Activated naive CD4-positive, alpha-beta T cell treated with anti-CD3 and anti-CD28 coated beads, Interleukin-2, amount 50 U/mL, for 72 hours (primary cell): ENCODE measurements at regions not wholly inside any gene's neighbourhood (a gene's known extent, or its start where the extent isn't known, plus 50 kb on each side); places are given as distances from the start of the nearest gene placed in this dataset.
"Not testable (repeated sequence)": the region's sequence is repeated elsewhere in the genome, so short reads cannot be mapped to it uniquely, and the experiment has no call there.

Source experiments
- ATAC-seq, 2 donors: fragments of 150-1000 bp; cut with Tn5 transposase; 2 replicates each; pipeline ENCODE4 v1.10.0; 2021; ENCODE audit warnings: mild to moderate bottlenecking in 2 of 2, moderate library complexity in 2 of 2
- DNase-seq, 2 donors: peaks; one replicate each; pipeline ENCODE4 v3.0.0; 2021 to 2022; ENCODE audit warnings: low spot score in 2 of 2
- H3K27ac Mint-ChIP-seq, 2 donors: one replicate each; pipeline ENCODE4 v1.8.0; 2022; ENCODE audit warnings: mild to moderate bottlenecking in 2 of 2, mixed read lengths in 2 of 2
- H3K36me3 Mint-ChIP-seq, 2 donors: one replicate each; pipeline ENCODE4 v1.8.0; 2022; ENCODE audit warnings: mixed read lengths in 2 of 2
- H3K9me3 Mint-ChIP-seq, 2 donors: one replicate each; pipeline ENCODE4 v1.8.0; 2022; ENCODE audit warnings: mixed read lengths in 2 of 2

DNA sequence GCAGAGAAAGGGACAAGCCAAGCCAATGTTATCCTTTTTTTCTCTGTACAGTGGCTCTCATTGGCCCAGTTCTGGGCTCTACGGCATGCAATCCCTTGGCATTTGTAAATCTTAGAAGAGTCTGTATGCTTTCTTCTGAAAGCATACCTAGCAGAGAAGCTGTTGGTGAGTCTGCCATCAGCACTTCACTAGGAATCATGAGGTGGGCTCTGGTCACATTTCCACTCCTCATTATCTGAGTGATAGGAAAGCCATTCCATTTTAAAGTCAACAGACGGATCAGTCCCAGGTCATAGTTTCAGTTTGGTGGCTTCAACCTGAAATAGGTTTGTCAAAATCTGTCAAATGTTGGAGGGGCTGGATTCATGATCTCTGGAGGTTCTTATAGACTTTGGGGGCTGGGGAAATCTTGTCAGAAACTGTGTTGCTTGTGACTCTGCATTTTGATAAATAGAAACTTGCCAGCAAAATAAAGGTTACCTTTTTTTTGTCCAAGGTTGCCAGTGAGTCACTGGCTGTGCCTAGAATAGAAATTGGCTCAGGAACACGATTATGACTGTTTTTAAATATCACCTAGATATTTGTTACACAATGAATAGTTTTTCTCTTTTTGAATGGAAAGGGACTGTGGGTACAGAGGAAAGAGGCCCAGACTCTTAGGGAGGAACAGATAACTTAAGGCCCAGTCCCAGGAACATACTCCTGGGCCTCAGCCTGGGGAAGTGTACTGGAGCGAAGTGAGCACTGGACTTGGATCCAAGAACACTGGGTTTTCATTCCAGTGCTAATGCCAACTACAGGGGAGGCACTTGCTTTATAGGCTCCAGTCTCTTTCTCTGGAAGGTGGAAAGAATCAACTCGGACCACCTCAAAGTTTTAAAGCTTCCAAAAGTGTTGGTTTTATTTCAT, 183.1 kb downstream of the NMUR2 start:
- Mint-ChIP-seq H3K9me3 (peaks cover 0 to 2% of the 10 kb centered on the region in 2 donors), H3K36me3 (no peaks in the 10 kb centered on the region), H3K27ac (no peak overlapping the region)
- ATAC-seq (no peak), DNase-seq (no peak)

DNA sequence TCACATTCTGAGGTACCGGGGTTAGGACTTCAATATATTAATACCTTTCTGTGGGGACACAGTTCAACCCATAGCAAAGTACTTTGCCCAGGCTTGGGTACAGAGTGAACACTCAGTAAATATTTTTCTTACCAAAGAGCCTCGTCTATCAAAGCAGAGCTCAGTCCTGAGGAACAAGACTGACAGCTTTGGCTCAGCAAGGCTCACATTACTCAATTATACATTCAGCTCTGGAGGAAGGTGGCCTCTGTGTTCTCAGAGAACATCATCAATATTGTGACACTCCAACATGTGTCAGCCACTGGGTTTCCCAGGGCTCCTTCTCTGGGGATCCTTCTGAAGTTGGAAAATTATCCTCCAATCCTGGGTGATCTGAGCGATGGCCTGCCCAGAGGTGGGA, 186.4 kb downstream of the NMUR2 start:
- peaks cover 4 to 12% of the 10 kb centered on the region in 2 donors for H3K9me3 Mint-ChIP-seq
- ATAC-seq (no peak), DNase-seq (no peak)
- H3K27ac Mint-ChIP-seq, result no peak overlapping the region
- H3K36me3 Mint-ChIP-seq, result no peaks in the 10 kb centered on the region

DNA sequence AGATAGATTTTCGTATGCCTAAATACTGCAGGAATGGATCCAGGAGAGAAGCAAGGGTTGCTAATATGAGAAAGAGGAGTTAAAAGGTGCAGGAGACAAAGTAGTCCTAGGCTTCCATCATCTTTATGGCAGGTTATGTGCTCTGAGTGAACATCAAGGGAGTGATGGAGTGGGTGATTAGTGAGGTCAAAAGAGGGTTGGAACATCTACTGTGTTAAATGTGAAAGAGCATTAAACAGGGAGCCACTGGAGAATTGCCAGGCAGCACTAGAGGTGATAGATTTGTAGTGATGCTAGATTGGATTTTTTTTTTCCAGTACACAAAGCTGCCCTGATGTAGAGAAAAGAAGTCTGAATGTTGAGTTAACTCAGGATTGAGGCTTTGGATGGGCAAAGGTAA, 199.3 kb downstream of the NMUR2 start:
- Mint-ChIP-seq H3K27ac (no peak overlapping the region), H3K36me3 (no peaks in the 10 kb centered on the region), H3K9me3 (no peaks in the 10 kb centered on the region)
- ATAC-seq, result no peak
- no peak for DNase-seq

DNA sequence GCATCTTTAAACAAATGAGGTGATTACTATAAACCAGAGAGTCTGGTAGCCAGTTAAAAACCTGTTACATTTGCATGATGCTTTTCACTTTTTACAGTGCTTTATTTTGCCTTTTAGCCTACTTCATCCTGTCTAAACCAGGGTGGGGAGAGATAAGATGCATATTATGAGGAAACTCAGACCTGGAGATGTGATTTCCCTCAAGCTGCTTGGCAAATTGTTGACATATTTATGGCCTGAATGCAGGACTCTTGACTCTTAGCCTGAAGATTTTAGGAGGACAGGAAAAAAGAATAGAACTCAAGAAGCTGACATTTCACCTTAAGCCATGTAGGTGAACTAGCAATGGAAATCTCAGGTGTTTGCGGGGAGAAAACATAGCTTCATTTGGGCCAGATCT, 202.8 kb downstream of the NMUR2 start:
- Mint-ChIP-seq H3K9me3 (no peaks in the 10 kb centered on the region), H3K36me3 (no peaks in the 10 kb centered on the region), H3K27ac (no peak overlapping the region)
- ATAC-seq (no peak), DNase-seq (no peak)

DNA sequence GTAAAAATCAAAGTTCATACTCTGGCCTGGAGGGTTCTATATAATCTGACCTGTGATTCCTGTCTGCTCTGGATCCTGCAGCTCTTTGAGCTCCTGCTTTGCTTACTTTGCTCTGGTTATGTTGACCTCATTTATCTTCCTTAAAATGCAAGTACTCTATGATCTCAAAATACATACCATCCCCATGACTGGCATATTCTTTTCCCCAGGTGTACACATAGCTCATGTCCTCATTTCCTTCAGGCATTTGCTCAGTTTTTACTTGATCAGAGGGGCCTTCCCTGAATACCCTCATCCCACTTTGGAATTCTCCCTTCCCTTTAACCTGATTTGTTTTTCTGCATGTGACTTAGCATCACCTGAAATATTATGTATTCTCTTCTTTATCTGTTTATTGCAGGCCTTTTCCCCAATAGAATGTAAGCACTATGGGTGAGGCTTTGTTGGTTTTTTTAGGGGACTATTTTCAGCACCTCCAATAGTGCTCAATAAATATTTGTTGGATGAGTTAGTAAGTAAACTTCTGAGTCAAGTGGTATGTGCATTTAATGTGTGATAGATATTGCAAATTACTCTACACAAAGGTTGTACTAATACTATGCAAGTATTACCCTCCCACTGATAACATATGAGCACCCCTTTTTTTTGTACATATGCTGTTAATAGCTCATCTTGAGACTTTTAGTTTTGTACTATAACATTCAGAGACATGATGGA, 211.5 kb downstream of the NMUR2 start:
- no peak for ATAC-seq
- Mint-ChIP-seq H3K36me3 (no peaks in the 10 kb centered on the region), H3K27ac (no peak overlapping the region), H3K9me3 (peaks cover 9 to 13% of the 10 kb centered on the region in 2 donors)
- no peak for DNase-seq

DNA sequence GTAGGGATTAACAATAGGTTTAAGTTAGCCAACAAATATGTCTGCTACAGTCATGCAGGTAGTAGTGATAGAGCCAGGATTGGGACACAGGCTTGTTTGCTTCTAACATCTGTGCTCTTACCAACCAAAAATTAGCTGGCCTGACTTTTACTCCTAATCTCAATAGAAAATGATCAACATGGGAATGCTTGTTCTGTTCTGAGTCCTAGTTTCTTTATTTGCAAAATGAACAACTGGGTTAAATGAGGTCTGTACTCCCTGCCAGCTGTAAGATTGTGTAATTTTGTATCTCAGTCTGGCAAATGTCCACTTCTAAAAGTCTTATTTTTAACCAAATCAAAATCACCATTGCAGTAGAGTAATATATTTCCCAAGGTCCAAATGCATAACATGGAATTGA, 216.8 kb downstream of the NMUR2 start:
- peaks cover 5 to 9% of the 10 kb centered on the region in 2 donors for H3K9me3 Mint-ChIP-seq
- DNase-seq (no peak), ATAC-seq (no peak)
- H3K27ac Mint-ChIP-seq, result no peak overlapping the region
- no peaks in the 10 kb centered on the region for H3K36me3 Mint-ChIP-seq

DNA sequence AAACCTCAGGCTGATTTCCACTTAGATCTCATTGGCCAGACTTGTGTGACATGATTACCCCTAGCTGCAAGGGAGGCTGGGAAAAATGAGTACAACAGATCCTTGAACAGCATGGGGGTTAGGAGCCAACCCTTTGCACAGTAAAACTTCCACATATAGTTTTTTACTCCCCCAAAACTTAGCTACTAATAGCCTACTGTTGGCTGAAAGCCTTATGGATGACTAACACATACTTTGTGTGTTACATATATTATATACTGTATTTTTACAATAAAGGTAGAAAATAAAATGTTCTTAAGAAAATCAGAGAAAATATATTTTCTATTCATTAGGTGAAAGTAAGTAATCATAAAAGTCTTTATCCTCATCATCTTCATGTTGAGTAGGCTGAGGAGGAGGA, 217.4 kb downstream of the NMUR2 start:
- H3K9me3 Mint-ChIP-seq, result peaks cover 0 to 3% of the 10 kb centered on the region in 2 donors
- DNase-seq (no peak), ATAC-seq (no peak)
- H3K36me3 Mint-ChIP-seq, result no peaks in the 10 kb centered on the region
- H3K27ac Mint-ChIP-seq, result no peak overlapping the region

DNA sequence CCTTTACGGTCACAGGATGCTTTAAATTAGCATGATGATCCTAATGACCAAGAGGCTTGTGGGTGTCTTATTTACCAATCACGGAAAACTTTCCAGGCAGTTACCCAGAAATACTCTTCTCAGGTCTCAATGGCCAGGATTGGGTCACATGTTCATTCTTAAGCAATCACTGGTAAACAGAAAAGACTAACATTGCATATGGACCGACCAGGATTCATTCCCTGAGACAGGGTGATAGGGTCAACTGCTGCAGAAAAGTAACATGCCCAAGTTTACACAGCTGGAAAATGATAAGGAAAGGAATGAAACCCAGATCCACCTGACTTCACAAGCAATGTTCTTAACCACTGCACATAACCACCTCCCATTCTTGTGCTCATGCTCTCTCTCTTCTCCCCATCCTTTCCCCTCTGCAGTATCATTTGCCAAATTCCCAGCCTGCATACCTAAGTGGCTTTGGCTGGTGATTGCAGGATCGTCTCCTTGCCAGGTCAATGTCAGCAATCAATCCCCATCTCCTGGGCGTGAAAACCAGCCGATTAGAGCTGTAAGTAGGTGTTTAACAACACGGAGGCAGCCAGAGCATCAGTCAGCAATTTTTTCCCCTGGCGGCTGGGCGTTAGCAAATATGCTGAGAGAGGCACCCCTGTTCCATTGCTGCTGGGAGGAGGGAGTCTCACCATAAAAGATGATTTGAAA, 219.4 kb downstream of the NMUR2 start:
- H3K36me3 Mint-ChIP-seq, result no peaks in the 10 kb centered on the region
- peaks cover 0 to 6% of the 10 kb centered on the region in 2 donors for H3K9me3 Mint-ChIP-seq
- ATAC-seq, result no peak
- no peak for DNase-seq
- no peak overlapping the region for H3K27ac Mint-ChIP-seq

DNA sequence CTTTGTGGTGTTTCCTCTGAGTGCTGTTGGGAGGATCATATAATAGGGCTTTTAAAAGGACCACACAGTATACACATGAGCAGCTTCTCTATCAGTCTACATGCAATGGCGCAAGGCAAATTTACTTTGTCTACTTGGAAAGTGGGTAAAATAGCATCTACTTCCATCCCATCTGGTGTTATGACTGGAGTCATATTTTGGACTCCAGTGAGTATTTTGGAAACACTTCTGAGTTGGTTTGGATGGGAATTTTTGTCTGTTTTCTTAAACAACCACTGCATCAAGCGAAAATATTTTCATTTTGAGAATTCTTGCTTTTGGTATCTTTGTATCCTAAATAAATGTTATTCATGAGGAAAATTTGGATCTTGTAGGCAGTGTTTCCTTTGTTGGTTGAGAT, 220.8 kb downstream of the NMUR2 start:
- no peak for DNase-seq
- H3K36me3 Mint-ChIP-seq, result no peaks in the 10 kb centered on the region
- H3K9me3 Mint-ChIP-seq, result peaks cover 0 to 11% of the 10 kb centered on the region in 2 donors
- no peak for ATAC-seq
- H3K27ac Mint-ChIP-seq, result no peak overlapping the region

DNA sequence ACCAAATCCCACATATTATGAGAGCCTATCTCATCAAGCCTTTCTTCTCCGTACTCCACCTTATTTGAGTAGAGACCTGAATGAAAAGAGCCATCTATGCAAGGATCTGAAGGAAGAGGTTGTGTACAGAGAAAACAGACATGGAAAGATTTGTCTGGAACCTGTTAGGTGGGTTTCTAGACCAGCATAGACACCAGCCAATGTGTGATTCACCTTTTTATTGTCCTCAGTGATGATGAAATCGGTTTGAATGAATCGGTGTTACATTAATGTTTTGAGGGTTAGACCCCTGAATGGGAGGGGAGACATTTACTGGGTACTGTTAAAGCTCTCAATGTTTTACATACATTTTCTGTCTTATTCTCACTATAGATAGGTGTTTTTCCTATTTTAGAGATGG, 223.6 kb downstream of the NMUR2 start:
- Mint-ChIP-seq H3K9me3 (peaks cover 0 to 15% of the 10 kb centered on the region in 2 donors), H3K27ac (no peak overlapping the region), H3K36me3 (peaks cover 0 to 4% of the 10 kb centered on the region in 2 donors)
- ATAC-seq (no peak), DNase-seq (no peak)

DNA sequence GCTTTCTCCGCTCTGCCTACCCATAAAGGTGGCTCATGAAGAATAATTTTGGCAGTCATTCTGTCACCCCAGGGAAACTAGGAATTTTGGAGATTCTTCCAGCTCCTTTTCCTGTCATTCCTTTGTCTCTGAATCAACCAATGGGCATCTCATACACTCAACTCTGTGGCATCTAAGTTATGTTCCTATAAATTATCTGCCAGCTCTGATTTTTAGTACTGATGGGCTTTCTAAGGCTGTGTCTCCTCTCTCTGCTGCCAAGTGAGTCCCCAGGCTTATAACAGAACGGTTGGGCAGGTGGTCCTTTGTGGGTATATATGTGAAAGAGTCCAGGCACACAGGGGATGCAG, 226.8 kb downstream of the NMUR2 start:
- Mint-ChIP-seq H3K36me3 (peaks cover 0 to 9% of the 10 kb centered on the region in 2 donors), H3K27ac (no peak overlapping the region), H3K9me3 (peaks cover 0 to 19% of the 10 kb centered on the region in 2 donors)
- DNase-seq (no peak), ATAC-seq (no peak)

DNA sequence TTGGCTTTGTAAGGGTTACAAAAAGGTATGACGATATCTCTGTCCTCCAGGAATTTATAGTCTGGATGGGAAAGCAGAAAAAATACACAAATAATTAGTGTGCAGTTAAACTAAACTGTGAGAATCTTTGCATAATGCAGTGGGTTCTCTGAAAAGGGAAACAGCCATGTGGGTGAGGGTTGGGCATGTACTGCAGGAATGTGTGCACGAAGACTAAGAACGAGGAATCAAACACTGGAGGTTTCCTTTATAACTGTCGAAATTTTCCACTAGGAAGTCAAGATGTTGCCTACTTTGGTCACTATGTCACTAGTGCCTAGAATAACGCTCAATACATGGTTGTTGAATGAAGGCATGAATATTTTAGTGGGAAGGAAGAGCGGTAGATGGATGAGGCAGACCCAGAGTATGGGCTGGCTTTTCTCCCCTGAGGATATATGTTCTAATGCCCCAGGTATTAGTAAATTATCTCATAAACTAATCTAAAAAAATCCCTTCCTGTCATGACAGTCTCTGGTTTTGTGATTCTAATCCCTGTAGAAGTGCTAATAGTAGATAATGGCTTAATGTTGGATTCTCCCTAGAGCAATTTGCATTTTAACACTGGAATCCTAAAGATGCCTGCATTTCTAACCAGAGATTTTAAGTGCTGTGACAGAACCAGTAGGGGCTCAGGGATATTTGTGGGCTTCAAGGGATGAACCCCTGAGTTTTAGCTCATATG, 227.3 kb downstream of the NMUR2 start:
- peaks cover 0 to 9% of the 10 kb centered on the region in 2 donors for H3K36me3 Mint-ChIP-seq
- peaks cover 0 to 19% of the 10 kb centered on the region in 2 donors for H3K9me3 Mint-ChIP-seq
- DNase-seq (no peak), ATAC-seq (no peak)
- no peak overlapping the region for H3K27ac Mint-ChIP-seq

DNA sequence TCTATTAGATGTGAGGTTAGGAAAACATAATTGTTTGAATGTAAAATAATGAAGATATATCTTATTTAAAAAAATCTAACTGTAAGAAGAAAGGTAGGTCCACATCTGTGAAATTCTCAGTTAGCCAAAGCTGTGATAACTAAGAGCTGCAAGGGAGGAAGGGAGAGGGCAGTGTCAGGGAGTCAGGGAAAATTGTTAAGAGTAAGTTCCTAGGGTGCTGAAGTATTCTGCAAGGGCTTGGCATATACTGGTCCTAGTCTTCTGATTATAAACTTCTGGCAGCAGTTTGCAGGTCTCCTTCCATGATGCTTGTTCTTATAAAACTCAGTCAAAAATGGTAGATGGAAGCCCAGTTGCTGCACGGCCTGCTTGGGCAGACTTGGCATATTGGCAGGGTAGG, 233.2 kb downstream of the NMUR2 start:
- peaks cover 0 to 4% of the 10 kb centered on the region in 2 donors for H3K36me3 Mint-ChIP-seq
- no peak overlapping the region for H3K27ac Mint-ChIP-seq
- peaks cover 0 to 4% of the 10 kb centered on the region in 2 donors for H3K9me3 Mint-ChIP-seq
- ATAC-seq (no peak), DNase-seq (no peak)

DNA sequence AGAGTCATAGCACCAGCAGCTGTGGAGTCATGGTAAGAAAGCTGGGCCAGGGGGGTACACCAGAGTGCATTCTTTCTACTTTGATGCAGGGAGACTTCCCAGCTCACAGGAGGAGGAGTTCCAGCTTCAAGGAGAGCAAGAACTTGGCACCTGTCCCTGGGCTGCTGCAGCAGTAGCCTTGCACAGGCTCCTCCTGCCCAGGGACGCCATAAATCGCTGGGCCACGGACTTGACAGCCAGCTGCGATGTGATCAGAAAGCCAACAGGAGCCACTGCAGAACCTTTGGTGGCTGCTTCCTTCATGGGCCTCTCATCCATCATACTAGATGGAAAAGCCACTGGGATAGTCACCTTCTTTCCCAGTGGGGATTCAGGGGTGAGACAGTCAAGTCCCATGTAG, 234.7 kb downstream of the NMUR2 start:
- H3K36me3 Mint-ChIP-seq, result peaks cover 0 to 4% of the 10 kb centered on the region in 2 donors
- H3K9me3 Mint-ChIP-seq, result peaks cover 0 to 4% of the 10 kb centered on the region in 2 donors
- H3K27ac Mint-ChIP-seq, result no peak overlapping the region
- no peak for DNase-seq
- ATAC-seq, result no peak

DNA sequence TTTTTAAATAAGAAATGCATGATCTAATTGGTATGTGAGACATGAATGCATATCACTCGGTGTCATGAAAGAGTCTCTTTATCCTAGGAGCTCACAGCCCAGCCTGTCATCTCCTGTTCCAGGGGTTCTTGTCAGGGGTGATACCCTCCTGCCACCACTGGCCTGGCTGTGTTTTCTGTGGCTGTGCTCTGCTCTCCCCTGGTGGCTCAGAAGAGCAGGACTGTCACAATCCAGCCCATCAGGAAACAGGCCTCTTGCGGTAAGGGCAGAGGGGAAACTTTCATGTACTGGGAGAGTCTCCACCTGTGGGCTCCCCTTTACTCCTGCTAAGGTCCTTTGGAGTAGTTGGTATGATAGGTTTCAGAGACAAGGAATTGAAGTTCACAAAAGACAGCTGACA, 240.2 kb upstream of the GLRA1 start:
- Mint-ChIP-seq H3K9me3 (no peaks in the 10 kb centered on the region), H3K36me3 (no peaks in the 10 kb centered on the region), H3K27ac (no peak overlapping the region)
- DNase-seq, result no peak
- no peak for ATAC-seq

DNA sequence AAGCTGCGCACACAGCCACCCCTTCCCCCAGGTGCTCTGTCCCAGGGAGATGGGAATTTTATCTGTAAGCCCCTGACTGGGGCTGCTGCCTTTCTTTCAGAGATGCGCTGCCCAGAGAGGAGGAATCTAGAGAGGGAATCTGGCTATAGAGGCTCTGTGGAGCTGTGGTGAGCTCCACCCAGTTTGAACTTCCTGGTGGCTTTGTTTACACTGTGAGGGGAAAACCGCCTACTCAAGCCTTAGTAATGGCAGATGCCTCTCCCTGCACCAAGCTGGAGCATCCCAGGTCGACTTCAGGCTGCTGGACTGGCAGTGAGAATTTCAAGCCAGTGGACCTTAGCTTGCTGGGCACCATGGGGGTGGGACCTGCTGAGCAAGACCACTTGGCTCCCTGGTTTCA, 235.2 kb upstream of the GLRA1 start:
- ATAC-seq, H3K27ac Mint-ChIP-seq, DNase-seq: not testable (repeated sequence)
- H3K36me3 Mint-ChIP-seq, result peaks cover 0 to 18% of the 10 kb centered on the region in 2 donors
- H3K9me3 Mint-ChIP-seq, result peaks cover 7 to 15% of the 10 kb centered on the region in 2 donors
